HG03565 (cell line): ENCODE measurements at regions not wholly inside any gene's neighbourhood (a gene's known extent, or its start where the extent isn't known, plus 50 kb on each side); places are given as distances from the start of the nearest gene placed in this dataset.

Experiments used
- ATAC-seq: cut with Tn5 transposase; IDR thresholded peaks from one replicate; pipeline ENCODE4 v1.9.1; 2021; ENCODE audit warnings: mild to moderate bottlenecking, moderate library complexity; ENCODE audit not compliant: unreplicated experiment

GRCh38 chr3:1938975-1939374, 159.7 kb upstream of the CNTN4 start:
- no peak for ATAC-seq

DNA sequence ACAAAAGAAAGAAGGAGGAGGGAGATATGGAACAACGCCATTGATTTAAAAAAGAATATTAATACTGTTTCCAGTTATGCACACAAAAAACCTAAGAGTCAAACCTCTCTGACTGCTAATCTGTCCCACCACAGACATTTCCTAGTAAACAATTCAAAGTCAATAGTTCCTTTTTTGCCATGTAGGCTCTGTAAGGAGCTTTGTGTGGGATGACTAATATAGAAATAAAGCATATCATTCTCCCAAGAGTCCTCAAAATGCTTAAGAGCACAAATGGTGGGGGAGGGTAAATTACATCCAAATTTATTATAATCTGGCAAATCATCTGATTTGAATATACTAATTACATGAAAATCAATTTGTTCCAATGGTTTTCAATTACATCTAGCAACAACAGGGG, 155.9 kb upstream of the CNTN4 start:
- no peak for ATAC-seq

DNA sequence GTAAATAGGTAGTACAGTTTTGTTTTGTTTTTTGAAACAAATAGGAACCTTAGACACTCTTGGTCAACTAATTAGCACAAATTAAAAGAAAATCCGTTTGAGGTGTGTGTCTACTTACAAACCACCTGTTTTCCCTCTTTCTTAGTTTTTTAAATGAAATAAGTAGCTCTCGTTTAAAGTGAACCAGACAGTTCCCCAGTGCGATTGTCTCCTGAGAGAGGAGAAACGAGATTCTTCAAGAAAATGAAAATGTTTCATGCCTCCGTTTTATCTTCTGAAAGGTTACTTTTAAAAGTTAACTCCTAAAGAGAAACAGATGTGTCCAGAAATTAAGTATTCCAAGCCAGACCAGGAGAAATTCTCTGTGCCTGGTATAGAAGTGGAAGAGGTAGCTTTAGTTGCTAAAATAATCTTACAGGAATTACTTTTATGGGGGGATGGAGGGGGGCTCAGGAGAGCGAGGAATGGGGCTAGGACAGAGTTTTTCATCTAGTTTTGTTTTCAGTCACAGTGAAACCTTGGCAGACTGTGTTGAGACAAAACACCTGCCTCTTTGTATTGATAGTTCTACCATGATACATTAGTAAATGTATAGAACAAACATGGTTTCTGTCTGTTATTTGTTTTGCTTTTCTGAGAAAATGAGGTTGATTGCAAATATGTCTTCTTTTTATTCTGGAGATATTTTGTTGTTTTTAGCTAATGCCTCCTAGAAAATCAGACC, 155.1 kb upstream of the CNTN4 start:
- no peak for ATAC-seq

DNA sequence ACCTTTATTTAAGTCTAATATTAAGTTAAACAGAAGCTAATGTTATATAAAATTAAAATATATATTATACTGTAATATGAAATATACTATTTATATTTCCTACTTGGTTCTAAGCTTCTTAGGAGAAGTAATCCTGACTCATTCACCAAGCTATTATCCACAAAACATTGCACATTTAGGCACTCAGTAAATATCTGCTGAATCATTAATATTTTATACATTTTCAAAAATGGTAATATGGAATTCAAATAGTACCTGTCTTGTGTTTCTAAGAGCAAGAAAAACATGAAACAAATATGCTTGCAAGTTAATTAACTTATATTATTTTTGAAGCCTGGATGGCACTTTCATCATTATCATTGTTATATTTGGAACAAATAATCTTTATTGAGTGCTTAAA, 153.0 kb upstream of the CNTN4 start:
- no peak for ATAC-seq

DNA sequence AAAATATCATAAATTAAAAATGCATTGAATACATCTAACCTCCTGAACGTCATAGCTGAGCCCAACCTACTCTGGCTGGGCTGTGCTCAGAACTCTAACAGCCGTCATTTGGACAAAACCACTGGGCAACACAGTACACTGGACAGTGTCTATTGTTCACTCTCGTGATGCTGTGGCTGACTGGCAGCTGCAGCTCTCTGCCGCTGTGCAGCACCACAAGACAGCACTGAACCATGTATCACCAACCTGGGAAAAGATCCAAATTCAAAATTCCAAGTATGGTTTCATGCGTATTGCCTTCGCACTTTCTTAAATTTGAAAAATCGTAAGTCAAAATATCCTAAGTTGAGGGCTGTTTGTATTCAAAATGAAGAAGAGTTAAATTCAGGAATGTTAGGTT, 145.1 kb upstream of the CNTN4 start:
- ATAC-seq = no peak

GRCh38 chr3:1954632-1955031, 144.0 kb upstream of the CNTN4 start:
- ATAC-seq = no peak

GRCh38 chr3:1955170-1955569, 143.5 kb upstream of the CNTN4 start:
- ATAC-seq = no peak

DNA sequence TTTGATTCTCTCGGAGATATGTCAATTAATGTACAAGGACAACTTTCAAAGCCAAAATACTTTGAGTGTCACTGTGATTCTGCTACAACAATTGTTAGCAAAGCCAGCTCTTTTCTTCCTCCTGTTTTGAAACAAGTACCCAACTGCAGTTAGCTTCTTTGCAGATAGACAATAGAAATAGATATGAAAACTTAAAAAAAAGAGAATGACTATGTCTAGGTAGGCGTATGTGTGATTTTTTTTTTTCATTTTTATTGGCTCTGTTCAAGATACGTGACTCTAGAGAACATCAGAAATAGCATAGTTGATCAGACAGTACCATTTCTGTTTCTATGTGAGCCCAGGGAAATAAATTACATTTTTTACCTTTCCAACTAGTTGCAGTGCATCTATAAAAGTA, 142.9 kb upstream of the CNTN4 start:
- no peak for ATAC-seq

GRCh38 chr3:1960506-1960905, 138.2 kb upstream of the CNTN4 start:
- ATAC-seq = no peak

GRCh38 chr3:1962396-1963088, 136.1 kb upstream of the CNTN4 start:
- no peak for ATAC-seq

DNA sequence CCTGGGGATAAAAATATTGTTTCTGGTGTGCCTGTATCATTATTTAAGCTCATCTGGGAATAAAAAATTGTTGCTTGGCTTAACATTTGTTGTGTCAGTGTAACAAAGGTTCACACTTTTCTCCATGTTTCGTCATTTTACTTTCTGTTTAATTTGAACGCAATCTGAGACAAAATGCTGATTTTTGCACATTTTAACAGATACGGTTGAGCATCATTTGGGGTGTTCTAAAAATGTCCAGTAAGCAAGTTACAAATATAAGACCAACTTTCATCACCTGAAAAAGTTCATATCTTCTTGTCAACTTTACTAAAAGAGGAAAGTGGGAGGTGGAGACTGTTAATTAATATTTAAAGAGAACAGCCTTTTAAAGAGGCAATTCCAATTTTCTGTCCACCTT, 134.8 kb upstream of the CNTN4 start:
- no peak for ATAC-seq

DNA sequence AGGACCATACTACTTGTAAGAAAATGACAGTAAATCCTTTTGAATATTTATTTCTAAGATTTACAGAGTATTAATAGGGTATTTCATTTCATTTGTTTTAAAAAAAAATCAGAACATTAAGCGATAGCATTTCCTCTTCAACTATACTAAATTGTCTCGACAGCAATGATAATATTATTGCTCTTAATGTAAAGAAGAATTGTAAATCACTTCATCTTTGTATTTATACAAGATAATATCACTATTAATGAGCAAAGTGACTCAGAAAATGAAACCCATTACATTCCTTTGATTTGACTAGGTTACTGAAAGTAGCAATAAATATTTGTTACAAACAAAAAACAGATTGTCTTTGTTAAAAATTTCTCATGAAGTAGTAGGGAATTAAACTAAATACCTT, 131.1 kb upstream of the CNTN4 start:
- ATAC-seq = no peak

- ATAC-seq = no peak
Measured at GRCh38 chr3:1969281-1969680, 129.4 kb upstream of the CNTN4 start.

DNA sequence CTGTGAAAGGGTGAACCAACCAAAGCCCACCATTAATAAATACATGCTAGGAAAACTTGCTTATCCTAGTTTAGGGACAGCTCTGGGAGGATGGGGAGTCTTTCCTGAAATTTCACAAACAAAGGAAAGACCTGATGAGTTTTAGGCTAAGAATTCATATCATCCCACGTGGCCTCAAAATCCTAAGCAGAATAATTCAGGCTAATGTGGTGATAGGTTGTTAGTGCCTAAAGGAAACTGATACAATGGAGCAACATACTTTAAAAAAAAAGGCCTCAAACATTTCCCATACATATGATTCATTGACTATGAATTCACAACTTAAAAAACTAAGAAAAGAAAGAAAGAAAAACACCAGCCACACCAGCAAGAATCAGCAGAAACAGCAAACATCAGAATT, 126.9 kb upstream of the CNTN4 start:
- no peak for ATAC-seq

- ATAC-seq = no peak
Measured at GRCh38 chr3:1979961-1980615, 118.6 kb upstream of the CNTN4 start.

DNA sequence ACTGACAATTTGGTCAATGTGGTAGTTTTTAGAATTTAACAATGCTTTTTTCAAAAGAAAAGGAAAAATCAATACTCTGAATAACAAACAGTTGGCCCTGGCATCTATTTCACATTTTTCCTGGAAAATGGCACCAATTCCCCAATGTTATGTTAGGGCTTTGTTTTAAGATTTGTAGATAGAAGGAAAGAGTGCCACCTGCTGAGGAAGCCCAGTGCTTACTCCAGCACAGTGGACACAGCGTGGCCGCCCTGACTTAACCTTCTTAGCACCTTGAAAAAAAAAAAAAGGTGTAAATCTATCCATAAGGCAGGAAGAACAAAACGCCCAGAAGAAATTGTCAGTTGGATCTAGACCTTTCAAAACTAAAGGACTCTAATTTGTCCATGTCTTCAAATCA, 110.7 kb upstream of the CNTN4 start:
- no peak for ATAC-seq

DNA sequence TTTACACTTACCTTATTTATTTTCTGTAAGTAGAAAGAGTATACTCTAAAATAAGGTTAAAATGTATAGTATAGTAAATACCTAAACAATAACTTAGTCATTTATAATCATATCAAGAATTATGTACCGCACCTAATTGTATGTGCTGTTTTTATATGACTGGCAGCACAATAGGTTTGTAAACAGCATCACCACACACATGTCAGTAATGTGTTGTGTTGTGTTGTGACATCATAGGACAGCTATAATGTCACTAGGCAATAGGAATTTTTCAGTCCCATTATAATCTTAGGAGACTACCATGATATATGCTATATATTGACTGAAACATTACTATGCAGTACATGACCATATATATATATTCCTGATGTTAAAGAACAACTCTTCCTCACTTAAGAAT, 99.9 kb upstream of the CNTN4 start:
- ATAC-seq = no peak

GRCh38 chr3:2001306-2002108, 97.2 kb upstream of the CNTN4 start:
- no peak for ATAC-seq

- no peak for ATAC-seq
Measured at GRCh38 chr3:2023959-2024358, 74.7 kb upstream of the CNTN4 start.

DNA sequence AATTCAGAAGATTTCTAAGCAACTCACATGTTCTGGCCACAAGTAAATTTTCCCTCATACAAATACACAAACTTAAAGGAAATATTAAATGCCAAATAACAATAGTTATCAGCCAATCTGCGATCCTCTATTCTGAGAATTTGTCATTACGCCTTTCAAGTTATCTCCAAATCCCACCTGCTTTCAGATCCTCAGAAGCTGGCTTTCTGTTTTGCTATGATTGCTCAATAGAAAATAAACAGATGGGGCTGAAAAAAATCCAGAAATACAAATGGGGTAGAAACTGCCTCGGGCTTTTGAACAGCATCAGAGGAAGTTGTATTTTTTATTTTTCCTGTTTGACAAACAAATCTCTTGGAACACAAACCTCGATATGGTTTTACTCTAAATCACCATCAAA, 74.0 kb upstream of the CNTN4 start:
- ATAC-seq = no peak

DNA sequence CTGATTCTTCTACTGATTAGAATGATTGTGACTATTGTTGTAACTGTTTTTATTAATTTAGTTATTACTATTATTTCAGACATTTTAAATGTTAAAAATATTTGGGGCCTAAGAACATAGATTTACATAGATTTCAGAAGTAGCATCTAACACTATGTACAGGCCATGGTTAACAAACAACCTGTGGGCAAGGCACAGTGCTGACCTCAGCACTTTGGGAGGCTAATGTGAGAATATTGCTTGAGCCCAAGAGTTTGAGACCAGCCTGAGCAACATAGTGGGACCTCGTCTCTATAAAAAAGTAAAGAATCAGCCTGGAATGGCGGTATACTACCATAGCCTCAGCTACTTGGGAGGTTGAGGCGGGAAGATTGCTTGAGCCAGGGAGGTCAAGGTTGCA, 69.1 kb upstream of the CNTN4 start:
- no peak for ATAC-seq
